Calu3 (cell line): ENCODE measurements at regions not wholly inside any gene's neighbourhood (a gene's known extent, or its start where the extent isn't known, plus 50 kb on each side); places are given as distances from the start of the nearest gene placed in this dataset.

ENCODE experiments used
- BruUV-seq: library from RNA; stranded (reverse); fragments of 400-500 nt; replicated peaks from 2 replicates; lab custom pipeline; 2021; lab: Mats Ljungman, UMichigan
- CTCF ChIA-PET: fragments of 300-600 bp; sonication (Branson Sonifier 250); formaldehyde crosslinking; loops from one replicate; lab custom pipeline; 2022; ENCODE audit warnings: antibody characterized with exemption; lab: Charles Lee
- DNase-seq: peaks from one replicate; pipeline ENCODE4 v3.0.0; 2022
- H3K27ac Mint-ChIP-seq: one replicate; pipeline ENCODE4 v1.8.0; 2022; ENCODE audit warnings: mixed read lengths; ENCODE audit not compliant: unreplicated experiment
- H3K27me3 Mint-ChIP-seq: one replicate; pipeline ENCODE4 v1.8.0; 2022; ENCODE audit warnings: mixed read lengths; ENCODE audit not compliant: unreplicated experiment
- H3K36me3 Mint-ChIP-seq: one replicate; pipeline ENCODE4 v1.8.0; 2022; ENCODE audit warnings: mild to moderate bottlenecking, moderate library complexity, mixed read lengths; ENCODE audit not compliant: insufficient read depth, unreplicated experiment
- H3K4me1 Mint-ChIP-seq: one replicate; pipeline ENCODE4 v1.8.0; 2022; ENCODE audit warnings: mild to moderate bottlenecking, low read depth, mixed read lengths; ENCODE audit not compliant: unreplicated experiment
- H3K4me3 Mint-ChIP-seq: one replicate; pipeline ENCODE4 v1.8.0; 2022; ENCODE audit warnings: mild to moderate bottlenecking, low read depth, moderate library complexity, mixed read lengths; ENCODE audit not compliant: unreplicated experiment
- H3K9me3 Mint-ChIP-seq: one replicate; pipeline ENCODE4 v1.8.0; 2022; ENCODE audit warnings: low read depth, mixed read lengths; ENCODE audit not compliant: unreplicated experiment
- intact Hi-C: fragments of 100-400 bp; cut with micrococcal nuclease; formaldehyde crosslinking; loops from one replicate; pipeline ENCODE4 v1.10.0; 2022; ENCODE audit not compliant: unreplicated experiment
- TF ChIP-seq, protein P1 (sequence below): fragments of 200-600 bp; IDR thresholded peaks from one replicate; pipeline ENCODE4 v1.8.0; 2022; ENCODE audit warnings: antibody characterized with exemption; ENCODE audit not compliant: unreplicated experiment

DNA sequence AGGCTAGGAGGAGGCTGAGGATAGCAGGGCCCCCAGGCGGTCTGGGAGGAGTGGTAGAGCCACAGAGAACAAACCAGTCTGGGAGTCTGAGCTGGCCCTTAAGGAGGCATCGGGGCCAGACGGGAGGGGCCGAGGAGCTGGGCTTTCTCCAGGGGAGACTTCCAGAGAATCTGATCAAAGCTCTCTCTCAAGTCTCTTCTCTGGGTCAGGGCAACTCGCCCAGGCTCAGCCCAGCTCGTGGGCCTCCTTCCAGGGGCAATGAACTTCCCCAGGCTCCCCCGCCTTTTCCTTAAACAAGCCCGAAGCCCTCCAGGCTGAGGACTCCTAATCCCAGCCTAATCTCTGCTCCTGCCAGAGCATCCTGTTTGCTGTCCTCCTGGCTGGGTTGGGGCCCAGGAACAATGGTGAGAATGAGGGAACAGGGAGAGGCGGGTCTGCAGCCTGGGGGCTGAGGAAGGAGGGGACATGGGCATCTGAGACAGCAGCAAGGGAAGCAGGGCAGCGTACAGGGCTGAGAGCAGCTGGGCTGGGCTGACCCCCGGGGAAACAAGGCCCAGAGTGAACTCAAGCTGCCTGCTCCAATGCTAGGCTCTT, 173.6 kb downstream of the ANKRD60 start:
- no peak overlapping the region for H3K27ac Mint-ChIP-seq
- H3K9me3 Mint-ChIP-seq, result peaks cover 6% of the 10 kb centered on the region
- no peak for DNase-seq
- BruUV-seq, result no TSS peak
- H3K27me3 Mint-ChIP-seq, result no peaks in the 10 kb centered on the region
- CTCF ChIA-PET, result no interaction called here
- H3K4me3 Mint-ChIP-seq, result no peak overlapping the region
- H3K36me3 Mint-ChIP-seq, result no peaks in the 10 kb centered on the region
- TF ChIP-seq, protein P1, sequence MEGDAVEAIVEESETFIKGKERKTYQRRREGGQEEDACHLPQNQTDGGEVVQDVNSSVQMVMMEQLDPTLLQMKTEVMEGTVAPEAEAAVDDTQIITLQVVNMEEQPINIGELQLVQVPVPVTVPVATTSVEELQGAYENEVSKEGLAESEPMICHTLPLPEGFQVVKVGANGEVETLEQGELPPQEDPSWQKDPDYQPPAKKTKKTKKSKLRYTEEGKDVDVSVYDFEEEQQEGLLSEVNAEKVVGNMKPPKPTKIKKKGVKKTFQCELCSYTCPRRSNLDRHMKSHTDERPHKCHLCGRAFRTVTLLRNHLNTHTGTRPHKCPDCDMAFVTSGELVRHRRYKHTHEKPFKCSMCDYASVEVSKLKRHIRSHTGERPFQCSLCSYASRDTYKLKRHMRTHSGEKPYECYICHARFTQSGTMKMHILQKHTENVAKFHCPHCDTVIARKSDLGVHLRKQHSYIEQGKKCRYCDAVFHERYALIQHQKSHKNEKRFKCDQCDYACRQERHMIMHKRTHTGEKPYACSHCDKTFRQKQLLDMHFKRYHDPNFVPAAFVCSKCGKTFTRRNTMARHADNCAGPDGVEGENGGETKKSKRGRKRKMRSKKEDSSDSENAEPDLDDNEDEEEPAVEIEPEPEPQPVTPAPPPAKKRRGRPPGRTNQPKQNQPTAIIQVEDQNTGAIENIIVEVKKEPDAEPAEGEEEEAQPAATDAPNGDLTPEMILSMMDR, result no peak
- intact Hi-C loops, result no loop called here
- H3K4me1 Mint-ChIP-seq, result no peaks in the 10 kb centered on the region

- H3K36me3 Mint-ChIP-seq, result no peaks in the 10 kb centered on the region
- no peaks in the 10 kb centered on the region for H3K27me3 Mint-ChIP-seq
- TF ChIP-seq, protein P1, result no peak
- H3K4me1 Mint-ChIP-seq, result no peaks in the 10 kb centered on the region
- peaks cover 6% of the 10 kb centered on the region for H3K9me3 Mint-ChIP-seq
- CTCF ChIA-PET, result no interaction called here
- no TSS peak for BruUV-seq
- H3K4me3 Mint-ChIP-seq, result no peak overlapping the region
- no peak for DNase-seq
- H3K27ac Mint-ChIP-seq, result no peak overlapping the region
- intact Hi-C loops, result no loop called here
These were observed 174.2 kb downstream of the ANKRD60 start for GRCh38 chr20:58054082-58054779.

DNA sequence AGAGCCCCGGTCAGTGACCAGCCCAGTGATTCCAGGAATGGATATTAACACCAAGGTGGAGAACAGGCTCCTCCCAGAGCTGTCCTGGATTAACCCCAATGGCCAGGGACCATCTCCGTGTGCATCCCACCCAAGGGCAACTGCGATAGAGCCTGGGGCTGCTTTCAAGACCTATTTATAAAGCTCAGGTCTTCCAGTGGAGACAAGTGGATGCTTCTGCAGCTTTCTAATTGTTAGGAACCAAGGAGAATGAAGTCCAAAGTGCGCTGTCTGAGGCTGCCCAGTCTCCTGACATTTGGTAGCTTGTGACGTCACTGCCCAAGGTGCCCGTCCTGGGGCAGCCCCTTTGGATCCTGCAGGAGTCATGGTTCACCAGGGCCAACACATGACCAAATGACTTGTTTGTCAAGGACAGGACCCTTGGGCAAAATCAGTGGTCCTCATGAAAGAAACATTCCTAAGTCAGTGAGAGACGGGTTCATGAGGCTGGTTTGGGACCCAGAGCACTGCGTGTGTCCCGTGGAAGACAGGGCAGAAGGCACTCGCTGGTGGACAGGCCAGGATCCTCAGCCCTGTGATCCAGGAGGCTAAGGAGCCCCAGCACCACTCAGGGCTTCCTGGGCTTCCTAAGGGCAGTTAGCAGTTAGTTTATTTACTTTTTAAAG, 174.9 kb downstream of the ANKRD60 start:
- H3K9me3 Mint-ChIP-seq, result peaks cover 6% of the 10 kb centered on the region
- no TSS peak for BruUV-seq
- TF ChIP-seq, protein P1, result no peak
- H3K27me3 Mint-ChIP-seq, result no peaks in the 10 kb centered on the region
- no peaks in the 10 kb centered on the region for H3K36me3 Mint-ChIP-seq
- no peaks in the 10 kb centered on the region for H3K4me1 Mint-ChIP-seq
- intact Hi-C loops, result no loop called here
- DNase-seq, result no peak
- H3K4me3 Mint-ChIP-seq, result no peak overlapping the region
- CTCF ChIA-PET, result no interaction called here
- no peak overlapping the region for H3K27ac Mint-ChIP-seq

GRCh38 chr20:58051367-58051766, 177.1 kb downstream of the ANKRD60 start:
- CTCF ChIA-PET, result no interaction called here
- H3K4me1 Mint-ChIP-seq, result peaks cover 5% of the 10 kb centered on the region
- intact Hi-C loops, result no loop called here
- no peaks in the 10 kb centered on the region for H3K27me3 Mint-ChIP-seq
- H3K9me3 Mint-ChIP-seq, result peaks cover 3% of the 10 kb centered on the region
- H3K36me3 Mint-ChIP-seq, result no peaks in the 10 kb centered on the region
- BruUV-seq, result no TSS peak
- TF ChIP-seq, protein P1, result no peak
- no peak overlapping the region for H3K27ac Mint-ChIP-seq
- no peak for DNase-seq
- no peak overlapping the region for H3K4me3 Mint-ChIP-seq
